ENCODE measurements at regions not wholly inside any gene's neighbourhood (a gene's known extent, or its start where the extent isn't known, plus 50 kb on each side); places are given as distances from the start of the nearest gene placed in this dataset.

GRCh38 chr11:121780971-121781370 lies 328.2 kb upstream of the SORL1-AS1 start:
- DNase-seq (ENCODE audit: low read depth), result no peak
- no peak overlapping the region for H3K4me3 ChIP-seq (ENCODE audit: control insufficient read depth, low read depth, low read length)
- TF ChIP-seq, protein P1, sequence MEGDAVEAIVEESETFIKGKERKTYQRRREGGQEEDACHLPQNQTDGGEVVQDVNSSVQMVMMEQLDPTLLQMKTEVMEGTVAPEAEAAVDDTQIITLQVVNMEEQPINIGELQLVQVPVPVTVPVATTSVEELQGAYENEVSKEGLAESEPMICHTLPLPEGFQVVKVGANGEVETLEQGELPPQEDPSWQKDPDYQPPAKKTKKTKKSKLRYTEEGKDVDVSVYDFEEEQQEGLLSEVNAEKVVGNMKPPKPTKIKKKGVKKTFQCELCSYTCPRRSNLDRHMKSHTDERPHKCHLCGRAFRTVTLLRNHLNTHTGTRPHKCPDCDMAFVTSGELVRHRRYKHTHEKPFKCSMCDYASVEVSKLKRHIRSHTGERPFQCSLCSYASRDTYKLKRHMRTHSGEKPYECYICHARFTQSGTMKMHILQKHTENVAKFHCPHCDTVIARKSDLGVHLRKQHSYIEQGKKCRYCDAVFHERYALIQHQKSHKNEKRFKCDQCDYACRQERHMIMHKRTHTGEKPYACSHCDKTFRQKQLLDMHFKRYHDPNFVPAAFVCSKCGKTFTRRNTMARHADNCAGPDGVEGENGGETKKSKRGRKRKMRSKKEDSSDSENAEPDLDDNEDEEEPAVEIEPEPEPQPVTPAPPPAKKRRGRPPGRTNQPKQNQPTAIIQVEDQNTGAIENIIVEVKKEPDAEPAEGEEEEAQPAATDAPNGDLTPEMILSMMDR (IDR thresholded peaks at IDR 0.05; ENCODE audit: control insufficient read depth, insufficient read depth, low read depth, low read length, missing control alignments), result no peak

GRCh38 chr11:121777056-121777455 lies 324.3 kb upstream of the SORL1-AS1 start:
- TF ChIP-seq, protein P1 (IDR thresholded peaks at IDR 0.05; ENCODE audit: control insufficient read depth, insufficient read depth, low read depth, low read length, missing control alignments), result no peak
- DNase-seq (ENCODE audit: low read depth), result no peak

GRCh38 chr11:121775276-121775675 lies 322.5 kb upstream of the SORL1-AS1 start:
- TF ChIP-seq, protein P1 (IDR thresholded peaks at IDR 0.05; ENCODE audit: control insufficient read depth, insufficient read depth, low read depth, low read length, missing control alignments), result no peak
- no peak overlapping the region for H3K4me3 ChIP-seq (ENCODE audit: control insufficient read depth, low read depth, low read length)
- DNase-seq (ENCODE audit: low read depth), result no peak

More at GRCh38 chr11:121777056-121777455, 324.3 kb upstream of the SORL1-AS1 start:
- H3K4me3 ChIP-seq (ENCODE audit: control insufficient read depth, low read depth, low read length), result no peak overlapping the region

- TF ChIP-seq, protein P1 (IDR thresholded peaks at IDR 0.05; ENCODE audit: control insufficient read depth, insufficient read depth, low read depth, low read length, missing control alignments), result no peak
- H3K4me3 ChIP-seq (ENCODE audit: control insufficient read depth, low read depth, low read length), result no peak overlapping the region
- DNase-seq (ENCODE audit: low read depth), result no peak
These were observed 320.3 kb upstream of the SORL1-AS1 start for GRCh38 chr11:121773076-121773475.

DNA sequence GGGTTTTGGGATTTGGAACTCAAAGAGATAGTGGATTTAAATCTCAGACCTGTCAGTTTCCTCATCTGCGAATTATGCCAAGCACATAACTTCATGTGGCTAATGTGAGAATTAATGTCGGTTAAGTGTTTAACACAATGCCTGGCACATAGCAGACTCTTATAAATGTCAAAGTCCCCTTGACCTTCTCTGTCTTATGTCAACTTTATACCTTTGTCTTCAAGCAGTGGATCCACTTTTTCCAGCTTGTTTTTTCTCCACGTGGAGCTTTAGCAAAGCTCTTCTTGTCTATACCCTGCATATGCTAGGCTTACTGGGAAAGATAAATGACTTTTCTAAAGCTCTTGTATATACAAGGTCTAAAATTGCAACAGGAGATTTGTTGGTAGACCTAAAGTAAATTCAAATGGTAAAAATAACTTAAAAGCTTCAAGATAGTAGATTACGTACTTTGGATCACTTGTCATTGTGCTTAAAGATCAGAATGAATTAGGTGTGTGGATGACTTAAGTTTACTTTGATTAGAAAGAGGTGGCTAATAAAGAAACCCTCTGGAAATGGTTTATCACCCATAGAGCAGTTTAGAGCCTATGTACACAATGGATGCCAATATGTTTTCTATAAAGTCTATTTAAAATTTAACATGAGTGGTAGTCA lies 318.3 kb upstream of the SORL1-AS1 start:
- no peak overlapping the region for H3K4me3 ChIP-seq (ENCODE audit: control insufficient read depth, low read depth, low read length)
- TF ChIP-seq, protein P1 (IDR thresholded peaks at IDR 0.05; ENCODE audit: control insufficient read depth, insufficient read depth, low read depth, low read length, missing control alignments), result no peak
- no peak for DNase-seq (ENCODE audit: low read depth)

- DNase-seq (ENCODE audit: low read depth), result no peak
- TF ChIP-seq, protein P1 (IDR thresholded peaks at IDR 0.05; ENCODE audit: control insufficient read depth, insufficient read depth, low read depth, low read length, missing control alignments), result no peak
- no peak overlapping the region for H3K4me3 ChIP-seq (ENCODE audit: control insufficient read depth, low read depth, low read length)
These were observed 316.4 kb upstream of the SORL1-AS1 start for GRCh38 chr11:121769191-121769590.
